ENCODE measurements at regions not wholly inside any gene's neighbourhood (a gene's known extent, or its start where the extent isn't known, plus 50 kb on each side); places are given as distances from the start of the nearest gene placed in this dataset.

- no peak overlapping the region for H3K9ac ChIP-seq (ENCODE audit: extremely low read depth, insufficient read length, low read length)
- H3K27ac ChIP-seq (ENCODE audit: insufficient read length, low read depth, low read length) = no peak overlapping the region
- no peak overlapping the region for H4K91ac ChIP-seq (ENCODE audit: insufficient read length, low read depth, low read length)
- H3K4me2 ChIP-seq (ENCODE audit: insufficient read depth, insufficient read length, low read length) = no peak overlapping the region
- H2BK20ac ChIP-seq (ENCODE audit: low read depth, low read length, poor library complexity, severe bottlenecking) = no peak overlapping the region
- Mint-ChIP-seq H3K9me3 (peaks cover 13 to 27% of the 10 kb centered on the region in 2 experiments), H3K4me1 (no peaks in the 10 kb centered on the region), H3K4me3 (no peak overlapping the region), H3K36me3 (ENCODE audit: insufficient read depth in 1 of 3, low read depth in 3 of 3) (peaks cover 6 to 8% (median 7%) of the 10 kb centered on the region in 3 experiments; a peak in 6 of 7 replicates), H3K27me3 (ENCODE audit: low read depth) (no peaks in the 10 kb centered on the region; the same call in 1 of the 2 replicates), H3K27ac (no peak overlapping the region)
- no peak overlapping the region for H3K18ac ChIP-seq (ENCODE audit: insufficient read length, low read depth, low read length)
- H4K8ac ChIP-seq (replicated peaks; ENCODE audit: insufficient read length, low read depth, low read length) = no peak overlapping the region
- no peak overlapping the region for H2AFZ ChIP-seq (ENCODE audit: low read length)
- DNase-seq = no peak
- H3K23ac ChIP-seq (ENCODE audit: insufficient read length, low read depth, low read length) = no peak overlapping the region
- no peak overlapping the region for H4K5ac ChIP-seq (ENCODE audit: insufficient read length, low read depth, low read length)
- H3K56ac ChIP-seq (ENCODE audit: insufficient read length, low read depth, low read length) = no peak overlapping the region
- no peak for TF ChIP-seq CTCF (conservative IDR thresholded peaks at IDR 0.05)
- H2BK12ac ChIP-seq (ENCODE audit: insufficient read length, low read depth, low read length) = no peak overlapping the region
- WGBS (ENCODE audit: extremely low coverage, insufficient read length, low lambda C conversion rate) = no CpG with 5 or more reads among the region's 6 CpGs
- H2BK5ac ChIP-seq (ENCODE audit: insufficient read length, low read length) = no peak overlapping the region
- peaks cover 9% of the 10 kb centered on the region for H3K9me3 ChIP-seq (ENCODE audit: control insufficient read depth, low read depth, low read length)
- H3K79me2 ChIP-seq (ENCODE audit: insufficient read depth, low read length) = no peaks in the 10 kb centered on the region
- no peak overlapping the region for H3K14ac ChIP-seq (ENCODE audit: insufficient read depth, low read length)
- H3K27me3 ChIP-seq (ENCODE audit: insufficient read depth, low read length) = no peaks in the 10 kb centered on the region
- no peaks in the 10 kb centered on the region for H3K23me2 ChIP-seq (ENCODE audit: insufficient read length, low read depth, low read length, poor library complexity, severe bottlenecking)
- no peaks in the 10 kb centered on the region for H4K20me1 ChIP-seq (ENCODE audit: control insufficient read depth, insufficient read depth, insufficient read length)
- no peak overlapping the region for H2AK5ac ChIP-seq (ENCODE audit: insufficient read length, low read length)
- no peak overlapping the region for H3K4ac ChIP-seq (ENCODE audit: low read depth, low read length)
- no peak overlapping the region for H2BK15ac ChIP-seq (ENCODE audit: low read depth, low read length)
- H3T11ph ChIP-seq (ENCODE audit: low read length) = no peak overlapping the region
- no peaks in the 10 kb centered on the region for H3K79me1 ChIP-seq (ENCODE audit: insufficient read depth, low read depth, low read length, poor library complexity, severe bottlenecking)
- no peak overlapping the region for H2BK120ac ChIP-seq (ENCODE audit: low read depth, low read length, poor library complexity, severe bottlenecking)
- H3K4me1 ChIP-seq (ENCODE audit: insufficient read depth, low read length) = no peaks in the 10 kb centered on the region
Measured at GRCh38 chr15:45854455-45855202, 219.8 kb downstream of the SQOR start.

Data from H9 (cell line).